ENCODE measurements at regions not wholly inside any gene's neighbourhood (a gene's known extent, or its start where the extent isn't known, plus 50 kb on each side); places are given as distances from the start of the nearest gene placed in this dataset.
A peak's percentile ranks its signal among the peaks of the same experiment; 100 is the strongest.

DNA sequence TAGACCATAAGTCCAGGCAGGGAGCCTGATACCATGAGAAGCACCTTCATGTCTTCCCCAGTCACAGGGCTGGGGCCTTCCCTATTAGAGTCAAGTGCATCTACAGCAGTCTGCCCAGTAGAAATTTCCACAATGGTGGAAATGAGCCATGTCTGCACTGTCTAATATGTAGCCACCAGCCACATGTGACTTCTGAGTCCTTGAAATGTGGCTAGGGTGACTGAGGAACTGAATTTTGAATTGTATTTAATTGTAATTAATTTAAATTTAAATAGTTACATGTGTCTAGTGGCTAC lies 300.2 kb downstream of the CLIC5 start:
- TF ChIP-seq CTCF (IDR thresholded peaks at IDR 0.05; ENCODE audit: partially characterized antibody, unreplicated experiment), result no peak
- H3K4me3 Mint-ChIP-seq (ENCODE audit: unreplicated experiment), result no peak overlapping the region

DNA sequence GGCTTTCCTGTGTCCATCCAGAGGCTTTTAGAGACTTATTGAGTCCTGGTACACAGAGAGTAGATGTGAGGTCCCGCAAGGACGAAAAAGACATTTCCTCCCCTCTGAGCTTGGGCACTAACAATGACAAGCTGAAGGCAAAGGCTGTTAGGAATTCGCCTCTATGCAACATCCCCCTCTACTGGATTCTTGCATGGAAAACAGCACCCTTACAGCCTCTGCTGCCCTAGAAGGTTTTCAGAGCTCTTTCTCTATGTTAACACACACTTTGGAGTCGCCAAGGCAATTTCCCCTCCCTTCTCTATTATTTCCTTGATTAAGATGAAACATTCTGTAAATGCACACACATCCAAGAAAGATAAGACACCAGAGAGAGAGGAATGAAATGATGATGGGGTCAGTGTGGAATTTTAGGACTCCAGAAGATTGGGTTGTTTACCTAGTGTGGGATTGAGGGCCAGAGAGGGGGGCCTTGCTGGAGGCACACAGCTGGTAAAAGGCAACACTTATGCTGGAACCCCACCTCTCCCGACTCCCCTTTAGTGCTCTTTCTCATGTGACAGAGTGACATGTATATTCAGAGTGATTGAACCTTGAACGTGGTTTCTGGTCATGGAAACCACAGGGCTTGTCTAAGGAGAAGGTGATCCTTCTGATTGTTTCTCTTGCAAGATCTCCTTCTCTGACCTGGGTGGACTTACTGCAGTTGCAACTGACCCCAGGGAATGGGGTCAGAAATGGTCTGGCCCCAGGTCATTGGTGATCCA lies 300.7 kb downstream of the CLIC5 start:
- Mint-ChIP-seq H3K27ac (ENCODE audit: unreplicated experiment) (no peak overlapping the region), H3K4me3 (ENCODE audit: unreplicated experiment) (no peak overlapping the region), H3K9me3 (ENCODE audit: unreplicated experiment) (no peaks in the 10 kb centered on the region), H3K27me3 (ENCODE audit: unreplicated experiment) (peaks cover 2% of the 10 kb centered on the region), H3K4me1 (ENCODE audit: low read depth, unreplicated experiment) (no peaks in the 10 kb centered on the region), H3K36me3 (ENCODE audit: unreplicated experiment) (no peaks in the 10 kb centered on the region)
- peak; percentile 54 for TF ChIP-seq CTCF (IDR thresholded peaks at IDR 0.05; ENCODE audit: partially characterized antibody, unreplicated experiment)
- peak; percentile 24 for DNase-seq

More for the DNA sequence above, 300.2 kb downstream of the CLIC5 start:
- Mint-ChIP-seq H3K4me1 (ENCODE audit: low read depth, unreplicated experiment) (no peaks in the 10 kb centered on the region), H3K36me3 (ENCODE audit: unreplicated experiment) (no peaks in the 10 kb centered on the region), H3K9me3 (ENCODE audit: unreplicated experiment) (no peaks in the 10 kb centered on the region), H3K27ac (ENCODE audit: unreplicated experiment) (no peak overlapping the region), H3K27me3 (ENCODE audit: unreplicated experiment) (peaks cover 2% of the 10 kb centered on the region)
- DNase-seq, result no peak

- Mint-ChIP-seq H3K4me1 (ENCODE audit: low read depth, unreplicated experiment) (no peaks in the 10 kb centered on the region), H3K27me3 (ENCODE audit: unreplicated experiment) (peaks cover 2% of the 10 kb centered on the region), H3K9me3 (ENCODE audit: unreplicated experiment) (no peaks in the 10 kb centered on the region), H3K36me3 (ENCODE audit: unreplicated experiment) (no peaks in the 10 kb centered on the region), H3K27ac (ENCODE audit: unreplicated experiment) (no peak overlapping the region), H3K4me3 (ENCODE audit: unreplicated experiment) (no peak overlapping the region)
- no peak for TF ChIP-seq CTCF (IDR thresholded peaks at IDR 0.05; ENCODE audit: partially characterized antibody, unreplicated experiment)
- DNase-seq, result no peak
These were observed 301.5 kb downstream of the CLIC5 start for GRCh38 chr6:45714006-45714730.

Data from glutamatergic neuron (in vitro differentiated cells).